Activated CD8-positive, alpha-beta T cell treated with anti-CD3 and anti-CD28 coated beads for 36 hours (primary cell): ENCODE measurements at regions not wholly inside any gene's neighbourhood (a gene's known extent, or its start where the extent isn't known, plus 50 kb on each side); places are given as distances from the start of the nearest gene placed in this dataset.

Experiments used
- ATAC-seq: fragments of 200-7000 bp; cut with Tn5 transposase; one replicate; pipeline ENCODE4 v1.10.0; 2021; ENCODE audit warnings: mild to moderate bottlenecking, moderate library complexity
- CTCF ChIA-PET: fragments of 350-600 bp; sonication (Branson Sonifier 250); formaldehyde crosslinking; loops from one replicate; lab custom pipeline; 2021; ENCODE audit warnings: antibody characterized with exemption; lab: Charles Lee
- POLR2A ChIA-PET: fragments of 350-600 bp; sonication (Branson Sonifier 250); formaldehyde crosslinking; loops from one replicate; lab custom pipeline; 2021; ENCODE audit warnings: antibody characterized with exemption; lab: Charles Lee
- DNase-seq: peaks from one replicate; pipeline ENCODE4 v3.0.0-alpha.2; 2020
- H3K27ac Mint-ChIP-seq: one replicate; pipeline ENCODE4 v1.8.0; 2021; ENCODE audit warnings: mild to moderate bottlenecking, mixed read lengths
- H3K27me3 Mint-ChIP-seq: one replicate; pipeline ENCODE4 v1.8.0; 2021; ENCODE audit warnings: mixed read lengths
- H3K36me3 Mint-ChIP-seq: one replicate; pipeline ENCODE4 v1.8.0; 2021; ENCODE audit warnings: low read depth, mixed read lengths
- H3K4me1 Mint-ChIP-seq: one replicate; pipeline ENCODE4 v1.8.0; 2021; ENCODE audit warnings: low read depth, mixed read lengths
- H3K4me3 Mint-ChIP-seq: one replicate; pipeline ENCODE4 v1.8.0; 2021; ENCODE audit warnings: mild to moderate bottlenecking, moderate library complexity, mixed read lengths
- H3K9me3 Mint-ChIP-seq: one replicate; pipeline ENCODE4 v1.8.0; 2021; ENCODE audit warnings: mixed read lengths
- CTCF ChIP-seq: fragments of 200-600 bp; IDR thresholded peaks from one replicate; pipeline ENCODE4 v1.8.0; 2022; ENCODE audit warnings: antibody characterized with exemption, mild to moderate bottlenecking
- intact Hi-C: fragments of 100-400 bp; cut with micrococcal nuclease; formaldehyde crosslinking; loops from one replicate; pipeline ENCODE4 v1.10.0; 2022

- ChIA-PET CTCF (no interaction called here), POLR2A (no interaction called here)
- no peak for DNase-seq
- Mint-ChIP-seq H3K27ac (no peak overlapping the region), H3K27me3 (no peaks in the 10 kb centered on the region), H3K36me3 (no peaks in the 10 kb centered on the region), H3K4me3 (no peak overlapping the region), H3K4me1 (no peaks in the 10 kb centered on the region), H3K9me3 (no peaks in the 10 kb centered on the region)
- TF ChIP-seq CTCF: no peak
- intact Hi-C loops: no loop called here
- ATAC-seq: no peak
Measured at GRCh38 chr12:90589956-90590355, 365.0 kb downstream of the CCER1 start.

GRCh38 chr12:90585640-90586304, 369.2 kb downstream of the CCER1 start:
- ChIA-PET POLR2A (no interaction called here), CTCF (no interaction called here)
- Mint-ChIP-seq H3K27me3 (no peaks in the 10 kb centered on the region), H3K9me3 (no peaks in the 10 kb centered on the region), H3K27ac (no peak overlapping the region), H3K36me3 (no peaks in the 10 kb centered on the region), H3K4me1 (no peaks in the 10 kb centered on the region), H3K4me3 (no peak overlapping the region)
- no peak for TF ChIP-seq CTCF
- DNase-seq (no peak), ATAC-seq (no peak)
- intact Hi-C loops: no loop called here

- Mint-ChIP-seq H3K4me1 (no peaks in the 10 kb centered on the region), H3K27ac (no peak overlapping the region), H3K36me3 (no peaks in the 10 kb centered on the region), H3K4me3 (no peak overlapping the region), H3K9me3 (peaks cover 4% of the 10 kb centered on the region), H3K27me3 (no peaks in the 10 kb centered on the region)
- ChIA-PET POLR2A (no interaction called here), CTCF (no interaction called here)
- DNase-seq: no peak
- no peak for TF ChIP-seq CTCF
- no peak for ATAC-seq
- intact Hi-C loops: no loop called here
Measured at GRCh38 chr12:90576707-90577106, 378.3 kb downstream of the CCER1 start.

GRCh38 chr12:90575995-90576394, 379.0 kb downstream of the CCER1 start:
- no peak for TF ChIP-seq CTCF
- Mint-ChIP-seq H3K4me1 (no peaks in the 10 kb centered on the region), H3K27ac (no peak overlapping the region), H3K9me3 (peaks cover 4% of the 10 kb centered on the region), H3K4me3 (no peak overlapping the region), H3K36me3 (no peaks in the 10 kb centered on the region), H3K27me3 (no peaks in the 10 kb centered on the region)
- DNase-seq: no peak
- POLR2A ChIA-PET: no interaction called here
- CTCF ChIA-PET: no interaction called here
- no peak for ATAC-seq
- intact Hi-C loops: no loop called here

- DNase-seq: no peak
- no peaks in the 10 kb centered on the region for H3K36me3 Mint-ChIP-seq
- no peak for ATAC-seq
- H3K4me1 Mint-ChIP-seq: no peaks in the 10 kb centered on the region
- H3K4me3 Mint-ChIP-seq: no peak overlapping the region
- peaks cover 4% of the 10 kb centered on the region for H3K9me3 Mint-ChIP-seq
- intact Hi-C loops: no loop called here
- POLR2A ChIA-PET: no interaction called here
- no peaks in the 10 kb centered on the region for H3K27me3 Mint-ChIP-seq
- H3K27ac Mint-ChIP-seq: no peak overlapping the region
- no peak for TF ChIP-seq CTCF
- CTCF ChIA-PET: no interaction called here
Measured at GRCh38 chr12:90574676-90575075, 380.3 kb downstream of the CCER1 start.
